KMS-11 (cell line): ENCODE measurements at regions not wholly inside any gene's neighbourhood (a gene's known extent, or its start where the extent isn't known, plus 50 kb on each side); places are given as distances from the start of the nearest gene placed in this dataset.

ENCODE experiments used
- H2AFZ ChIP-seq: fragments of 200-600 bp; sonication (generic); 2 replicates; pipeline ENCODE4 v1.6.1; 2016; ENCODE audit warnings: antibody characterized with exemption, mixed run types, low read depth
- H3K27ac ChIP-seq: fragments of 200-600 bp; sonication (generic); 2 replicates; pipeline ENCODE4 v1.6.1; 2016; ENCODE audit warnings: mild to moderate bottlenecking, mixed run types
- H3K27me3 ChIP-seq: fragments of 200-600 bp; sonication (generic); 2 replicates; pipeline ENCODE4 v1.6.1; 2017; ENCODE audit warnings: mild to moderate bottlenecking, low read depth, mixed run types, moderate library complexity; ENCODE audit not compliant: insufficient read depth
- H3K36me3 ChIP-seq: fragments of 200-600 bp; sonication (generic); 2 replicates; pipeline ENCODE4 v1.6.1; 2017; ENCODE audit warnings: mild to moderate bottlenecking, mixed run types; ENCODE audit not compliant: insufficient read depth
- H3K4me1 ChIP-seq: fragments of 200-600 bp; sonication (generic); 2 replicates; pipeline ENCODE4 v1.6.1; 2016; ENCODE audit warnings: mild to moderate bottlenecking, low read depth, mixed run types; ENCODE audit not compliant: poor library complexity, severe bottlenecking
- H3K4me2 ChIP-seq: fragments of 200-600 bp; sonication (generic); 2 replicates; pipeline ENCODE4 v1.7.0; 2016; ENCODE audit warnings: mild to moderate bottlenecking, mixed run types
- H3K4me3 ChIP-seq: fragments of 200-600 bp; sonication (generic); IDR thresholded peaks from 2 replicates; pipeline ENCODE4 v1.6.1; 2017; ENCODE audit warnings: low read depth, low read length, mixed read lengths; ENCODE audit not compliant: insufficient read depth
- H3K79me2 ChIP-seq: fragments of 200-600 bp; sonication (generic); 2 replicates; pipeline ENCODE4 v1.6.1; 2016; ENCODE audit warnings: low read depth, mixed run types; ENCODE audit not compliant: insufficient read depth
- H3K9ac ChIP-seq: fragments of 200-600 bp; sonication (generic); 2 replicates; pipeline ENCODE4 v1.6.1; 2016; ENCODE audit warnings: mild to moderate bottlenecking, mixed run types
- H4K20me1 ChIP-seq: fragments of 200-600 bp; sonication (generic); 2 replicates; pipeline ENCODE4 v1.6.1; 2016; ENCODE audit warnings: mild to moderate bottlenecking, mixed run types; ENCODE audit not compliant: insufficient read depth
- CTCF ChIP-seq: fragments of 200-600 bp; sonication (generic); conservative IDR thresholded peaks from 2 replicates; pipeline ENCODE4 v1.6.1; 2017; ENCODE audit warnings: low read depth, mild to moderate bottlenecking, antibody characterized with exemption, low read length, moderate library complexity, mixed read lengths

GRCh38 chr7:4319280-4319679 is 362.8 kb upstream of the FOXK1 start:
- no peak for TF ChIP-seq CTCF
- Histone ChIP-seq H3K27ac (no peak overlapping the region), H3K4me3 (no peak overlapping the region), H3K4me2 (no peak overlapping the region), H3K79me2 (no peaks in the 10 kb centered on the region), H4K20me1 (no peaks in the 10 kb centered on the region), H2AFZ (no peak overlapping the region), H3K36me3 (no peaks in the 10 kb centered on the region), H3K27me3 (no peaks in the 10 kb centered on the region), H3K9ac (no peak overlapping the region), H3K4me1 (no peaks in the 10 kb centered on the region)

GRCh38 chr7:4325732-4326131 is 356.4 kb upstream of the FOXK1 start:
- Histone ChIP-seq H3K4me1 (no peaks in the 10 kb centered on the region), H3K9ac (no peak overlapping the region), H3K4me3 (no peak overlapping the region), H2AFZ (no peak overlapping the region), H3K4me2 (no peak overlapping the region), H3K27me3 (no peaks in the 10 kb centered on the region), H3K27ac (no peak overlapping the region), H4K20me1 (no peaks in the 10 kb centered on the region), H3K36me3 (no peaks in the 10 kb centered on the region), H3K79me2 (no peaks in the 10 kb centered on the region)
- no peak for TF ChIP-seq CTCF

- Histone ChIP-seq H2AFZ (no peak overlapping the region), H3K9ac (no peak overlapping the region), H3K79me2 (no peaks in the 10 kb centered on the region), H3K4me3 (no peak overlapping the region), H3K27ac (no peak overlapping the region), H3K4me2 (no peak overlapping the region), H3K4me1 (no peaks in the 10 kb centered on the region), H4K20me1 (no peaks in the 10 kb centered on the region), H3K36me3 (no peaks in the 10 kb centered on the region), H3K27me3 (no peaks in the 10 kb centered on the region)
- no peak for TF ChIP-seq CTCF
Measured at GRCh38 chr7:4331711-4332110, 350.4 kb upstream of the FOXK1 start.

- Histone ChIP-seq H2AFZ (no peak overlapping the region), H3K36me3 (no peaks in the 10 kb centered on the region), H4K20me1 (no peaks in the 10 kb centered on the region), H3K4me1 (no peaks in the 10 kb centered on the region), H3K4me2 (no peak overlapping the region), H3K79me2 (no peaks in the 10 kb centered on the region), H3K9ac (no peak overlapping the region), H3K27ac (no peak overlapping the region), H3K4me3 (no peak overlapping the region), H3K27me3 (no peaks in the 10 kb centered on the region)
- no peak for TF ChIP-seq CTCF
Measured at GRCh38 chr7:4338556-4338955, 343.5 kb upstream of the FOXK1 start.
